Erythroblast (primary cell): ENCODE measurements at regions not wholly inside any gene's neighbourhood (a gene's known extent, or its start where the extent isn't known, plus 50 kb on each side); places are given as distances from the start of the nearest gene placed in this dataset.
"Not testable (repeated sequence)": the region's sequence is repeated elsewhere in the genome, so short reads cannot be mapped to it uniquely, and the experiment has no call there.

Experiments
- DNase-seq, 2 experiments: peaks; one replicate each; lab custom pipeline; 2025; lab: John Stamatoyannopoulos, UW
- GATA1 ChIP-seq: IDR thresholded peaks from 2 replicates; pipeline ENCODE4 v1.6.1; 2011; ENCODE audit warnings: low read depth, mild to moderate bottlenecking, control low read depth, low read length, moderate library complexity
- POLR2A ChIP-seq: IDR thresholded peaks from 2 replicates; pipeline ENCODE4 v1.6.1; 2011; ENCODE audit warnings: mild to moderate bottlenecking, low read length

DNA sequence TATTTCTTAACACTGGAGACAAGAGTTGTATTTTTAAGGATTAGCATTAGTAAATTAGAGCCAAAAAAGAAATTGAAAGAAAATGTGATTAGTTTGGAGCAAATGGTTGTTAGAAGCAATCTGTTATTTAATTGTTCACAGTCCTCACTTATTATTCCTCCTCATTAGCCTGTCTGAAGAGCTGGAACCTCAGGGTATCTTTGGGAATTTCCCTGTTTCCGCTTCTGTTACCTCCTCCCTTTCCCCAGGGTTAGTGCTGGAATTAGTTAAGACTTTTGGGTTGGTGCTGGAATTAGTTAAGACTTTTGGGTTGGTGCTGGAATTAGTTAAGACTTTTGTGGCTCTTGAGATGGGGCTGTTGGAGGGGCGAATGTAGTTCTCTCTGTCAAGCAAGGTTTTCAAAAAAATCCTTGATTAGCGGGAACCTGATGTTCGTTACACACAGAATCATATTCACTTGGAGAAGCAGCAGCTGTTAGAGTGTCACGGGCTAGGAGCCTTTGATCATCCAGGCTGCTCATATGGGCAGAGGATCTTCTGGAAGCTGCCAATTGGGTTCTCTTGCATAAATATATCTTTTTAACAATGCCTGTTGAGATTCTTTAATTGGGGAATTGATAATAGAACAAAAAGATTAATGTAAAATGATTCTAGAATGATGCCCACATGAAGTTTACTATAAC is 251.0 kb upstream of the NPSR1 start:
- TF ChIP-seq POLR2A: no peak
- no peak for TF ChIP-seq GATA1
- DNase-seq: no peak

GRCh38 chr7:34407586-34407985 is 250.4 kb upstream of the NPSR1 start:
- DNase-seq: no peak
- TF ChIP-seq GATA1: no peak
- TF ChIP-seq POLR2A: no peak

DNA sequence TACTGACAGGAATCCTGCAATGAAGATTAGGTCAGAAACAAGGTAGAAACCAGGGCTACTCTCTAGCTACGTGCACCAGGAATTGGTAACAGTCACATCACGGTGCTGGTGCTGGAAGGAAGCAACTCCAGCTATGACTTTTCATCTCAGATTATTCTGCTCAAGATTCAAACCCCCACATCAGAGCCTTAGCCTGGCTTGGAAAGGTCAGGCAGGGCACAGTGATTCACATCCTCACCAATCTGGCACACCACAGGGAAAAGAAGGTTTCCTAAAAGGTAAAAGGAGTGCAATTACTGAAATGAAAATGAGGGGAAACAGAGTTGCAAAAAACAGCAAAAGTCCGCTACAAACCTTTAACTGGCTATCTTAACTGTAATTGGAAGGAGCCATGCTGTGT is 240.2 kb upstream of the NPSR1 start:
- TF ChIP-seq GATA1 (no peak), POLR2A (no peak)
- DNase-seq: no peak

- no peak for DNase-seq
- no peak for TF ChIP-seq GATA1
- no peak for TF ChIP-seq POLR2A
Observed at GRCh38 chr7:34421526-34421925, 236.5 kb upstream of the NPSR1 start.

GRCh38 chr7:34425194-34425593 is 232.8 kb upstream of the NPSR1 start:
- no peak for DNase-seq
- TF ChIP-seq GATA1: no peak
- no peak for TF ChIP-seq POLR2A

GRCh38 chr7:34425631-34426384 is 232.2 kb upstream of the NPSR1 start:
- TF ChIP-seq POLR2A (no peak), GATA1 (no peak)
- no peak for DNase-seq

- DNase-seq: no peak
- TF ChIP-seq GATA1: no peak
- no peak for TF ChIP-seq POLR2A
Observed at GRCh38 chr7:34430456-34430855, 227.6 kb upstream of the NPSR1 start.

- no peak for TF ChIP-seq POLR2A
- DNase-seq: no peak
Observed at GRCh38 chr7:34438436-34438835, 219.6 kb upstream of the NPSR1 start.

- no peak for DNase-seq
- TF ChIP-seq GATA1: no peak
- TF ChIP-seq POLR2A: no peak
Observed at GRCh38 chr7:34445653-34446052, 212.4 kb upstream of the NPSR1 start.

DNA sequence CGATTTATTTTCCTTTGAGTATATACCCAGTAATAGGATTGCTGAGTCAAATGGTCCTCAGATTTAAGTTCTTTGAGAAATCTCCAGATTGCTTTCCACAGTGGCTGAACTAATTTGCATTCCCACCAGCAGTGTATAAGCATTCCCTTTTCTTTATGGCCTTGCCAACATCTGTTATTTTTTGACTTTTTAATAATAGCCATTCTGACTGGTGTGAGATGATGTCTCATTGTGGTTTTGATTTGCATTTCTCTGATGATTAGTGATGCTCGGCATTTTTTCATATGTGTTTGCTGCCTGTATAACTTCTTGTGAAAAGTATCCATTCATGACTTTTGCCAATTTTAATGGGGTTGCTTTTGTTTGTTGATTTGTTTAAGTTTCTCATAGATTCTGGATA is 209.5 kb upstream of the NPSR1 start:
- not testable (repeated sequence) for DNase-seq

GRCh38 chr7:34449765-34450164 is 208.3 kb upstream of the NPSR1 start:
- no peak for DNase-seq
- TF ChIP-seq GATA1: no peak
- no peak for TF ChIP-seq POLR2A

DNA sequence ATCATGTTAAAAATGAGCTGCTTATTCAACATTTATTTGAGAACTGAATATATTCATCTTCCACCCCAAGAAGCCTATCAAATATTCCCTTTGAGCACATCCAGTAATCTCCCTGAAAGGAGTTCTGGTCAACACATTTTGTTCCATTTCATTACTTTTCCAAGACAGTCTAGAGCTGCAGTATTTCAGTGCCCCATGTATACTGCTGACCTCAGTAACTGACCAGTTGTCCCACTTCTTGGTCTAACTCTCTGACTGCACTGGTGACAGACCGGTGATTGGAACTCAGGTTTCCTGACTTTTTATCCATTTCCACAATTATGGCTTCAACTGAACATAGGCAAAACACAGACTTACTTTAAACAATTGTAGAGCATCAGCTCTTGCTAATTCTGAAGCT is 206.8 kb upstream of the NPSR1 start:
- no peak for DNase-seq
- no peak for TF ChIP-seq POLR2A
- TF ChIP-seq GATA1: no peak

- TF ChIP-seq GATA1 (no peak), POLR2A (no peak)
- no peak for DNase-seq
Observed at GRCh38 chr7:34451923-34452322, 206.1 kb upstream of the NPSR1 start.

- DNase-seq: no peak
- TF ChIP-seq POLR2A (no peak), GATA1 (no peak)
Observed at GRCh38 chr7:34452363-34452762, 205.7 kb upstream of the NPSR1 start.

DNA sequence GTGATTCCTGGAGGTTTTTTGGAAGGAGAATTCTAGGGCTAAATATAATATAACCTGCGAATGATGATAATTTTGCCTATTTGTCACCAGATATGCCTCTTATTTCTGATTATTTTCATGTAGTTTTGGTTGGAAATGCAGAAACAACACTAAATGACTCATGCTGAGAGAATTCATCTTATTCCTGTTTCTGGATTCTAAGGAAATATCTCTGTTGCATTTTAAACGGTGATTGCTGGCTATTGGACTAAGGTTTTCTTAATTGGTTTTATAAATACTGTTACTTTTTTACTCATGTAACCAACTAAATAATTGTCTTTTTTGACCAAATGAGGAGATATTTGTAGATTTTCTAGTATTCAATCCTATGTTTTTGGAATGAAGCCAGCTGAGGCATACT is 204.9 kb upstream of the NPSR1 start:
- no peak for TF ChIP-seq POLR2A
- no peak for TF ChIP-seq GATA1
- DNase-seq: no peak
